Activated CD8-positive, alpha-beta memory T cell treated with anti-CD3 and anti-CD28 coated beads for 36 hours (primary cell): ENCODE measurements at regions not wholly inside any gene's neighbourhood (a gene's known extent, or its start where the extent isn't known, plus 50 kb on each side); places are given as distances from the start of the nearest gene placed in this dataset.

ENCODE experiments used
- CTCF ChIA-PET: fragments of 350-600 bp; sonication (Branson Sonifier 250); formaldehyde crosslinking; loops from one replicate; lab custom pipeline; 2021; ENCODE audit warnings: antibody characterized with exemption; lab: Charles Lee
- POLR2A ChIA-PET: fragments of 350-600 bp; sonication (Branson Sonifier 250); formaldehyde crosslinking; loops from one replicate; lab custom pipeline; 2021; ENCODE audit warnings: antibody characterized with exemption; lab: Charles Lee

DNA sequence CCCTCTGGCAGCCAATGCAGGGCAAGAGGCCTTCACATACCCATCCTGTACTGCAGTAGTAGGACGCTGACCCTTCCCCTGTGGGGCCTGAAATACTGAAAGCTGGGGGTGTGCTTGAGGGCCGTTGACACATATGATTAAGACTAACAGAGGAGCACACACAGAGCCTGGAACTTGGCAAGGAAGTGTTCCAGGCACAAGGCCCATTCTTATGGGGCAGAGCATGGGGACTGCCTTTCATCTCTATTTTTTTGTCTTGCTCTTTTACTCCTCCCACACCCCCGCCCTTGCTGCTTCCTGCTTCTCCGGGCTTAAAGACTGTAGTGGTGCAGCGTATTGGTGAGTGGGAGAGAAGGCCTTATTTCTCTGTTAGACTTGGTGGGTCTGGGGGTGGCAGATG lies 137.4 kb downstream of the BACH1 start:
- ChIA-PET POLR2A (no interaction called here), CTCF (no interaction called here)

GRCh38 chr21:29436650-29437049 lies 137.9 kb downstream of the BACH1 start:
- ChIA-PET POLR2A (no interaction called here), CTCF (no interaction called here)

DNA sequence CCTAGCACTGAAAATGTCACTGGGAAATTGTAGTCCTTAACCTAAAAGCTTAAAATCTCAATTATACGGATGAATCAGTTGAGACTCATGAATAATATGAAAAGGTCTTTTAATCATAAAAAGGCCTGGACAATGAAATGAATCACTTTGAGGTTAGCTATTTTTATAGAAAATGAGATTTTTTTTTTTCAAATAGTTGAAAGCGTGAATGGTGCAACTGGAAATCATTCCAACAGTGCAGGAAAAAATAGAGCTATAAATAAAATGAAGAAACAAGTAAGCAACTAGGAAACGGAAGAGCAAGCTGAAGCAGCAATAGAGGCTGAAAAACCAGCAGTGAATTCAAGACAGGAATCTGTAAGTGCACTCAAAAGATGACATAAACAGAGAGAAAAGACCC lies 142.9 kb downstream of the BACH1 start:
- ChIA-PET POLR2A (no interaction called here), CTCF (no interaction called here)

DNA sequence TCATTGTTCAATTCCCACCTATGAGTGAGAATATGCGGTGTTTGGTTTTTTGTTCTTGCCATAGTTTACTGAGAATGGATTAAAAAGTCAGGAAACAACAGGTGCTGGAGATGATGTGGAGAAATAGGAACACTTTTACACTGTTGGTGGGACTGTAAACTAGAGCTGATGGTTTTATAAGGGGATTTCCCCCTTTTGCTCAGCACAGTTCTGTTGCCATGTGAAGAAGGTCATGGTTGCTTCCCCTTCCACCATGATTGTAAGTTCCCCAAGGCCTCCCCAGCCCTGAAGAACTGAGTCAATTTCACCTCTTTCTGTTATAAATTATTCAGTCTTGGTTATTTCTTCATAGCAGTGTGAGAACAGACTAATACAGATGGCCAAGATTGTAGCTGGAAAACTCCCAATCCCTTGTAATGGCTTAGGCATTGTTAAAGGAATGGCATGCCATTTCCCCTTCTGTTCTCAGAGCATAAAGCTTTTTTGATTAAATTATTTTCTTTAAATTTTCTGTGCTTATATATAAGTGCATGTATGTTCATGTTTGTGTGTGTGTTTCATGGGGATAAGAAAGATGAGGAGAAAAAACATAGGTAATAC lies 144.8 kb downstream of the BACH1 start:
- ChIA-PET POLR2A (no interaction called here), CTCF (no interaction called here)

GRCh38 chr21:29448766-29449165 lies 150.0 kb downstream of the BACH1 start:
- CTCF ChIA-PET = interaction anchor here (1.0 kb wide), 1 partner anchor 28 kb away, joined by 7 read pairs; no protein-coding TSS in a partner anchor
- POLR2A ChIA-PET = no interaction called here

GRCh38 chr21:29449306-29449950 lies 150.7 kb downstream of the BACH1 start:
- POLR2A ChIA-PET = interaction anchor here (0.7 kb wide), 1 partner anchor 33 kb away, joined by 5 read pairs; no protein-coding TSS in a partner anchor
- CTCF ChIA-PET = interaction anchor here (1.0 kb wide), 1 partner anchor 27 kb away, joined by 7 read pairs; no protein-coding TSS in a partner anchor

- CTCF ChIA-PET = interaction anchor here (1.0 kb wide), 1 partner anchor 26 kb away, joined by 7 read pairs; no protein-coding TSS in a partner anchor
- POLR2A ChIA-PET = interaction anchor here (0.7 kb wide), 1 partner anchor 34 kb away, joined by 5 read pairs; no protein-coding TSS in a partner anchor
These were observed 151.3 kb downstream of the BACH1 start for GRCh38 chr21:29450058-29450457.

GRCh38 chr21:29453511-29453910 lies 154.8 kb downstream of the BACH1 start:
- POLR2A ChIA-PET = no interaction called here
- CTCF ChIA-PET = no interaction called here

GRCh38 chr21:29454179-29454578 lies 155.5 kb downstream of the BACH1 start:
- ChIA-PET CTCF (no interaction called here), POLR2A (no interaction called here)

GRCh38 chr21:29462479-29462878 lies 163.8 kb downstream of the BACH1 start:
- ChIA-PET CTCF (no interaction called here), POLR2A (no interaction called here)

DNA sequence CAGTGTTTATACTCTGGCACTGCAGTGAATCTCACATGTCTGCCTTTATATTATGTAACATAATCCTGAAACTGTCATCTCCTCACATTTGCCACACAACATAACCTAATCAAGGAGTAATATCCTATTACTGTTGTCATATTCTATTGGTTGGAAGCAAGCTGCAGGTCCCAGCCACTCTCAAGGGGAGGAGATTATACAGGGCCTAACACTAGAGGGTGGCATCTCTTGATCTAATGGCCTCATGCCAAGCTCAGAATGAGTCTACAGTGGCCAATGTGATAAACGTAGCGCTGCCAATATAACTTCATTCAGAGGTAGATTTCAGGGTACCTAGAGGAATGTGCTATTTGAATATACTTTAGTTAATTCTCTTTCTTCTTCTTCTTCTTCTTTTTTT lies 166.8 kb downstream of the BACH1 start:
- ChIA-PET CTCF (interaction anchor here (1.0 to 1.1 kb wide), 2 partner anchors 11 to 13 kb away, joined by 3 read pairs; no protein-coding TSS in a partner anchor), POLR2A (no interaction called here)

DNA sequence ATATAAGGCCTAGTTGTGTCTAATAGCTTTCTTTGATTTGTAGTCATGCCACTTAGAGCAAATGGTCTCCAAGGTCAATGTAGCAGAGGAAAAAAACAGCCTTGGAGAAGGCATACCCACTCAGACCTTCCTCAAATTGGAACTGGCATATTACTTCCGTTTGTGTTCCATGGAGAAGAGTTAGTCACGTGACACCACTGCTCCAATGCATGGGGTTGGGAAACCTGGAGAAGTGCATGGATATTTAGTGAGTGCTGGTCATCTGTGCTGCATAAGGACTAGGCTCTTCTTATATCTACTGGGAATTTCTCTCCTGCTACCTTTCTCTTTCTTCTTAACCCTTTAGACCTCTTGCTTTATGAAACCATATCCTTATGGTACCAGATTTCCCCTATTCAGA lies 167.8 kb downstream of the BACH1 start:
- CTCF ChIA-PET = no interaction called here
- POLR2A ChIA-PET = no interaction called here

DNA sequence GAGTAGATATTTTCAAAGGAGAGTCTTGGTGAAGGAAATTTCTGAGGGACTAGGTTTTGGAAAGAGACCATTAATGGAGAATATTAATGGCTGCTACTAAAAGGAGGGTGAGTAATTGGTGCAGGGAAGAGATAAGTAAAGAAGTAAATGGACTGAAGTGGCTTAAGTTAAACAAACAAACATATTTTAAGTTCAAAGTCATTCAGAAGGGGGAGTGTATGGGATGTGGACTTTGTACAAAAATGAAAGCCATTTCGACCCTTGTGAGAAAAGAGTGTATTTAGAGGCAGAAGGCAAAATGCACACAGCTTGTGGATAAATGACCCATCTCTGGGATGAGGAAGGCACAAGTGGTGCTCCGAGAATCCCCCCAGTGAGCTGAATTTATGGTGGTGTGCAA lies 171.7 kb downstream of the BACH1 start:
- ChIA-PET CTCF (no interaction called here), POLR2A (no interaction called here)

- POLR2A ChIA-PET = no interaction called here
- CTCF ChIA-PET = no interaction called here
These were observed 175.1 kb downstream of the BACH1 start for GRCh38 chr21:29473808-29474207.

GRCh38 chr21:29475329-29475728 lies 176.6 kb downstream of the BACH1 start:
- POLR2A ChIA-PET = no interaction called here
- CTCF ChIA-PET = no interaction called here

DNA sequence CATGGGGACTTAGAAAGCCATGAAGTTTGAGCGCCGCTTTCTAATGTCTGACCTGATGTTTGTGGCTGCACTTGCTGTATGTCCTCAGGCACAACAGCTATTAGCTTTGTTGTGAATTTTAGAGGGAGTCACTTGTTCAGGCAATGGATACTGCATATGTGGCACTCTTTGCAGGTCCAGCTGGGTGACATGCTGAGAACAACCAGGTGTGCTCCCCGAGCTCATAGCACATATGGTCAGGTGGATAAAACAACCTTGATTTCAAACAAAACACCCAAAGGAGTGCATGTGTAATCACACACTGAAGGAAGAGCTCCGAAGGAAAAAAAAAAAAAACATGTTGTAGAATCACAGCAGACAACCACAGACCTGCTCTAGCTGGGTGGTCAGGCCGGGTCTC lies 178.6 kb downstream of the BACH1 start:
- ChIA-PET CTCF (no interaction called here), POLR2A (no interaction called here)

DNA sequence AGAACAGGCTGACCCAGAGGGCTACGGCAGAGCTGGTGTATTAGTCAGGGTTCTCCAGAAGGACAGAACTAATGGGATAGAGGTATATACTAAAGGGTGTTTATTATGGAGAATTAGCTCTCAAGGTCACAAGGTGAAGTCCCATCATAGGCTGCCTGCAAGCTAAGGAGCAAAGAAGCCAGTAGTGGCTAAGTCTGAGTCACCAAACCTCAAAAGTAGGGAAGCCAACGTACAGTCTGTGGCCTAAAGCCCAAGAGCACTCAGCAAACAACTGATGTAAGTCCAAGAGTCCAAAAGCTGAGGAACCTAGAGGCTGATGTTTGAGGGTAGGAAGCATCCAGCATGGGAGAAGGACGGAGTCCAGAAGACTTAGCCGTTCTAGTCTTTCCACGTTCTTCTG lies 179.2 kb downstream of the BACH1 start:
- CTCF ChIA-PET = no interaction called here
- POLR2A ChIA-PET = no interaction called here

DNA sequence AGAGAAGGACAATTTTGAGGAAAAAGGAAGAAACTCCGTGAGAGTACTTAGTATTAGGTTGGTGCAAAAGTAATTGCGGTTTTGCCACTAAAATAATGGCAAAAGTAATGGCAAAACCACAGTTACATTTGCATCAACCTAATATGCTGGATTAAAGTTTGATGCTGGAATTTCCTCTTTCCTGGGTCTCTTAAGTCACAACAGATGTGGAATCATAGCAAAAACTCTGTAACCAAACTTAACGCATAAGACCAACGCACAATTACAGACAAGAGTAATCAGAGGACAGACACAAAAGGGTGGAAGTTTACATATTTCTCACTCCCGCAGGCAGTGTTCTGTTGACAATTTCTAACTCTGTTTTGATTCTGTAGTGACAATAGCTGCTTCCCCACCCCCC lies 182.4 kb downstream of the BACH1 start:
- CTCF ChIA-PET = no interaction called here
- POLR2A ChIA-PET = no interaction called here

- CTCF ChIA-PET = no interaction called here
- POLR2A ChIA-PET = interaction anchor here (0.6 kb wide), 1 partner anchor 326 kb away, joined by 3 read pairs; no protein-coding TSS in a partner anchor
These were observed 182.9 kb downstream of the BACH1 start for GRCh38 chr21:29481641-29482040.

DNA sequence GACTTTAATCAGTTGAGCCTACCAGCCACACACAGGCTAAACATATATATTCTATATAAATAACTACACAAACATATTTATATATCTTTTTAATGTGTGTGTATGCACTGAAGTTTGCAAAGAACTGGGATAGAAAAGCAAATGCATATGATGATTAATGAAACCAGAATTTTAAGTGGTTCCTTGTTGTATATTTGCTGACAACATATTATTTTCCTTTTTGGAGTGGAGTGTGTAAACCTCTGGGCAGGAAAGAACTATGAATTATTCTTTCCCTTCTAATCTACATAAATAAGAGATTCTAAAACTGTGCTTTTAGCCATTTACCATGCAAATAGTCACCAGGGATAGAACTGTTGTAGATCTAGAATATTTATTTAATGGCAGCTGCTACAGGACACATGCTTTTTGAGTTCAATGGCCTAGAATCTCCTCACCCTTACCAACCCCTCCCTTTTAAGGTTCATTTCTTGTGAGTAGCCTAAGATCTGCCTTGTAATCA lies 187.6 kb downstream of the BACH1 start:
- CTCF ChIA-PET = no interaction called here
- POLR2A ChIA-PET = no interaction called here
